GM19438 (cell line): ENCODE measurements at regions not wholly inside any gene's neighbourhood (a gene's known extent, or its start where the extent isn't known, plus 50 kb on each side); places are given as distances from the start of the nearest gene placed in this dataset.
"Not testable (repeated sequence)": the region's sequence is repeated elsewhere in the genome, so short reads cannot be mapped to it uniquely, and the experiment has no call there.

Source experiments
- ATAC-seq: cut with Tn5 transposase; IDR thresholded peaks from one replicate; pipeline ENCODE4 v1.9.1; 2021; ENCODE audit warnings: low read depth; ENCODE audit not compliant: unreplicated experiment

DNA sequence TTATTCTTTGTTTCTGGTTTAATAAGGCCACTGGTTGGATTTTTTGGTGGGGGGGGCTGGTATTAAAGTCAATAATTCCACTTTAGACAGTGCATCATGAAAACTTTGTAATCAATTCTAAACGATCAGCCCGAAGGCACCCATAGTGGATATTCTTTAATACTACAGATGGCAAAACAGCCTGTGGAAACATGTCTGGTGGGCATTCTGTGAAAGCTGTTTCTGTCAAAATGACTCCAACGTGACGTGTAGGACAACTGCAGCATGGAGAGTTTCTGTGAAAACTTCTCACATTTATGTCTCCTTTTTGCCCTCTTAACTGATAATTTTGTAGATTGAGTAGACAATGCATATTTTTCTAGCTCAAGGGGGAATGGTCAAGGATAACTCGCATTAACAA, 185.8 kb upstream of the FLRT2 start:
- no peak for ATAC-seq

DNA sequence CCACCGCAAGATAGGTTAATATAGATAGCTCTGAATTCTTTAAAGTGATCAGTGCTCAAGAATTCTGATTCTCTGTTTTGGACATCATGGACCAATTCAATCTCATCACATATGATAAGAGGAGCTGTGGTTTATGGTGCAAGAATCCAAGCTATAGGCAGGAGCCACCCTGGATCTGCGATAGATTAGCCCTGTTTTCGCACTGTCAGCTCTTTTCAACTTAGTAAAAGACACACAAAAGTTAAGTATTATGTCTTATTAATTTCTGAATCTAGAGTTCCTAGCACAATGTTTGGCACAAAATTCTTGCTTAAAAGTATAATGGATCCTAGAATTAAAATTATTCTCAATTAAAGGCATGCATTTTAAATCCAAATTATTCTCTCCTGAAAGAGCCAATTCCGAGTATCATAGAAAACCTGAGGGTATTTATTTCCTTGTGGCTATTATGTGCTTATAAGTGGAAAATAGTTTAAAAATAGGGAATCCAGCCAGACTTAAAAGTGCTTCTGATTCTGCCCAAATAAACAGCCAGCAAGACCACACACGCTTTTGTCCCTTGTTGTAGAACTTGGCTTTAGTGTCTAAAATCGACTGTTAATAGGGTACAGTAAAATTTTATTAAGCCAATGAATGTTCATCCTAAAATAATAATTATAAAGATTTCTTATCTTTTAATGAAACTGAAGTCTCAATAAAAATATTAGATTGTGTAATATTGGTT, 184.9 kb upstream of the FLRT2 start:
- ATAC-seq: no peak

- ATAC-seq: no peak
Observed at GRCh38 chr14:85350667-85351066, 179.3 kb upstream of the FLRT2 start.

DNA sequence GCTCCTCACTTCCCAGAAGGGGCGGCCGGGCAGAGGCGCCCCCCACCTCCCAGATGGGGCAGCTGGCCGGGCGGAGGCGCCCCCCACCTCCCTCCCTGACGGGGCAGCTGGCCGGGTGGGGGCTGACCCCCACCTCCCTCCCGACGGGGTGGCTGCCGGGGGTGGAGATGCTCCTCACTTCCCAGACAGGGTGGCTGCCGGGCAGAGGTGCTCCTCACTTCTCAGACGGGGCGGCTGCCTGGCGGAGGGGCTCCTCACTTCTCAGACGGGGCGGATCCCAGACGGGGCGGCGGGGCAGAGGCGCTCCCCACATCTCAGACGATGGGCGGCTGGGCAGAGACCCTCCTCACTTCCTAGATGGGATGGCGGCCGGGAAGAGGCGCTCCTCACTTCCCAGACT, 177.4 kb upstream of the FLRT2 start:
- ATAC-seq: not testable (repeated sequence)

DNA sequence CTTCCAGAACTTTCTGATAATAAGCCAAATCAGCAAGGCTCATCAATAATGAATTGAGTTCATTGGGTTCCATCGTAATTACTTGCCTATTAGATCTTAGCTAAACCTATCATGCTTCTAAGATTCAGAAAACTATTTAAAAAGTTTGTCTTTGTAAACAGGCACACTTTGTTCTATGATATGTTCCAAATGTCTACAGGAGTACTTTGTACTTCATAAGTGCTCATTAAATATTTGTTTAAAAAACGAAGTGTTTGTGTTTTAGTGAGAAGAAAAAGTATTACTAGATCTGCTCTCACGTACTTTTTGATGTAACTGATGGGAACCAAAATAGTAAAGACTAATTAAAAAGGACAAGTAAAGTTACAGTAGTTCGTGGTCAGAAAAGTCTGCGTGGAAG, 172.8 kb upstream of the FLRT2 start:
- no peak for ATAC-seq

DNA sequence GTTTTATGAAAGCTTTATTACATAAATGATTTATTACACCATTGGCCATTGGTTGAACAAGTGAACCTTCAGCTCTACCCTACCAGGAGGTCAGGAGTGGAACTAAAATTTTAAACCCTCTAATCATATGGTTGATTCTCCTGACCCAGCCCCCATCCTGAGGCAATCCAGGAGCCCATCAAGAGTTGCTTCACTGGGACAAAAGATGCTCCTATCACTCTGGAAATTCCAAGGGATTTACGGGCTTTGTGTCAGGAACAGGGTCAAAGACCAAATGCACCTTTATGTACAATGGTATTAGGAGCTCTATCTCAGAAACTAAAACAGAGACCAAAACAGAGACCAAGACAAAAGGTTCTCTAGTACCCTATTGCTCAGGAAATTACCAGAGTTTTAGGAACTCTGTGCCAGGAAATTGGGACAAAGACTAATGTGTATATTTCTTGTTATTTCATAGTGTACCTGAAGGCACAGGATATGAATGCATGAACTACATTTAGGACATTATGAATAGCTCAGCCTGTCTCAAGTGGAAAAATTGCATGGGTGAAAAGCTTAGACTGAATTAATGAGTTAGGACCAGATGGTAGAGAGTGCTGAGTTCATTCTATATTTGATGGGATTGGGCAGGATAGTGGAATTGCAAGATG, 171.7 kb upstream of the FLRT2 start:
- no peak for ATAC-seq

- no peak for ATAC-seq
Observed at GRCh38 chr14:85359505-85359904, 170.4 kb upstream of the FLRT2 start.

- ATAC-seq: no peak
Observed at GRCh38 chr14:85363358-85363757, 166.6 kb upstream of the FLRT2 start.

DNA sequence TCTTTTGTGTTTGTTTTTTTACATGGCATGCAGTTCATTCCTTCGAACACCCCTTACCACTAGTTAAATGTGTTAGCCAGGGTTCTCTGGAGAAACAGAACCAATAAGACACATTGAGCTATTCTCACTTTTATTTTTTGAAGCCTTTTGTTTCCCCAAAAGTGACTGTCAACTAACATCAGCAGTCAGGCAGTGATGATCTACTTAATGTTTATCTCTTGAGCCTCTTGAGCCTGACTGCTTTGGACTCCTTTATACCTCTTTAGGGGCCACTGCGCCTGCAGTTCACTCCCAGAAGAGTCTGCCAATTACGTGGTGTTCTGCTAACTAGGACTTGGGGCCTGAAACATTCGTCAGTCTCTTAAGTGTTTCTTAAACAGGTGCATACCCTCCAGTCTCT, 163.7 kb upstream of the FLRT2 start:
- ATAC-seq: no peak

- ATAC-seq: no peak
Observed at GRCh38 chr14:85380881-85381280, 149.1 kb upstream of the FLRT2 start.

DNA sequence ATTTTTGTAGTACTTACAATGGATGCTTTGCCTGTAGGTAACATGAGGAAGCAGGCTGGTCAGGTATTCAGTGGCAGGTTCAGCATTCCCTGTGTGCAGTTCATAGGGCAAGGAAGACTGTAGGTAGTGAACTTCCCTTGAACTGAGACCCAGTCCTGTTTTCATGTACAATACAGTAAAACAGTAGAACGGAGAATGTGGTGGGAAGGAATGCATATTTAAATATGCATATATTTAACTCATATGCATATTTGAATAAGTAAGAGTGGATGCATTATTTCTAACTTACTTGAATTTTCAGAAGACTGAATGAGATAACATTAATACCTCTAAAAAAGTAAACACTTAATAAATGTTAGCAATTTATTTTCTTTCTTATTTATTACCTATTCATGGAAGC, 147.6 kb upstream of the FLRT2 start:
- ATAC-seq: no peak

DNA sequence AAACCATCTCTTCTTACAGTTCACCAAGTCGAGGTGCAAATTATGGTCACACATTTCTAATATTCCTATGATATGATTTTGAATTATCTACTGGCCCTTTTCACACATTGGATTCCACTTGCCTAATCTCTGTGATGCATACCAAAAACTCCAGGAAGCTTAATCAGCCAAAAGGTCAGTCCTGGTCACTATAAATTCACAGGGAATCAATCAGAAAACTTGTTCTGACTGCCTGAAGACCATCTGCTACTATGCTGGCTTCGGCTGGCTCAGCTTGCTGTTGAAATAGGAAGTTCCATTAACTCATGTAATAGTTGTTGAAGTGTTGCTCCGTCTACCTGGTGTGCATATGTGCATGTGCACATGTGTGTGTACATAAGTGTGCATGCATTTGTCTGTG, 142.8 kb upstream of the FLRT2 start:
- ATAC-seq: no peak

GRCh38 chr14:85390236-85390635, 139.7 kb upstream of the FLRT2 start:
- ATAC-seq: no peak

GRCh38 chr14:85391455-85391854, 138.5 kb upstream of the FLRT2 start:
- ATAC-seq: no peak

DNA sequence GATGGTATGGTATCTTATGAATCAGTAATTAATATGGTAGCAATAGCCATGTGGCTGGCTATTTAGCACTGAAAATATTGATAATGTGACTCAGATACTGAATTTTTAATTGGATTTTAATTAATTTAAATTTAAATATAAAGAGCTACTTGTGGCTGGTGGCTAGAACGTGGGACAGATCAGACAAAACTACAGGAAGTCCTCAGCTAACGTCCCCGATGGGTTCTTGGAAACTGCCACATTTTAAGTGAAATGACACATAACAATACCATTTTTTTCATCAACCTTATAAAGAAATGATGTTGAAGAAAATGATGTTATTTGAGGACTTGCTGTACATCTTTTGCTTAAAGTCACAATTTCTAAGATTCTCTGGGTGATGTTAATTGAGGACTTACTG, 138.1 kb upstream of the FLRT2 start:
- ATAC-seq: no peak

GRCh38 chr14:85399186-85399585, 130.8 kb upstream of the FLRT2 start:
- ATAC-seq: no peak

DNA sequence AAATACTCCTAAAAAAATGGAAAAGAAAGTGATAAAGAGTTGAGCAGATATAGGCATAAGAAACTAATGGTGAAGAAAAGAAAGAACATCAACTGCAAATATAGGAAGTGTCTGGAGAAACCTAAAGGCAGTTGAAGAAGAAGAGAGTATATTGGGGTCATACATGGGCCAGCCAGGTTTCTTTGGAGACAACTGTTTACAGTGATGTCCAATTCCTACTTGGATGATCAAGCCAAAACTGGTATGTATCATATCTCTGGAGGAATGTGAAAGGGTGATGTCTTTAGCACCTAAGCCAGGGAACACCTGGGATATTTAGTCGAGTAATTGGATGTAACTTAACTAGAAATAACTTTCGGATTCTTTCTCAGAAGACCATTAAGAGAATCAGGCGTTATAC, 129.3 kb upstream of the FLRT2 start:
- no peak for ATAC-seq

GRCh38 chr14:85401384-85401783, 128.6 kb upstream of the FLRT2 start:
- no peak for ATAC-seq

DNA sequence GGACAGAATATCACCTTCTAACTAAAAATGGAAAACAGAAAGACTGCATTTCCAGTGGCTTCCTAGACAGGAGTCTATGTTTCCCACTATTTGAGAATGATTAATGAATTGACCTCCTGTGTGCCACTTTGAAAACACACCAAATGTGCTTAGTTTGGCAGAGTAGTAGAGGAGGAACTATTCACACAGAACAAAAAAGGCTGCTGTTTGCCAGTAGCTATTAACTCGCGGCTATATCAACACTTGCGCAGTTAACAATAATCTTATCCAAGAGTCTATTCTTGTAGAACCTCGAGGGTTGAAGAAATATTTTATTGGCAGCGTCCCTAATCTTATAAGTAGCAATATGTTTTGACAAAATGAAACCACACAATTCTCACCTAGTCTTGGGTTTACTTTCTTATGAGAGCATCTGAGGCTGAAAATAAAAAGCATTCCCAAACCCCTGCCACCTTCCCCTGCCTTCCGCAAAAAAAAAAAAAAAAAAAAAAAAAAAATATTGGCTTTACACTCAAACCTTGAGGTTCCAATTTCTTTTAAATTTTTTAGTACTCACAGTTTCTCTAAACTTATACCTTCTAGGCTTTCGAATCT, 127.3 kb upstream of the FLRT2 start:
- no peak for ATAC-seq

- ATAC-seq: no peak
Observed at GRCh38 chr14:85409481-85410210, 120.3 kb upstream of the FLRT2 start.

GRCh38 chr14:85412756-85413155, 117.2 kb upstream of the FLRT2 start:
- no peak for ATAC-seq
